Keratinocyte (primary cell): ENCODE measurements at regions not wholly inside any gene's neighbourhood (a gene's known extent, or its start where the extent isn't known, plus 50 kb on each side); places are given as distances from the start of the nearest gene placed in this dataset.

Experiments
- EZH2 ChIP-seq: IDR thresholded peaks from one replicate; pipeline ENCODE4 v1.6.1; 2012; ENCODE audit warnings: inconsistent platforms, mild to moderate bottlenecking, low read length, moderate library complexity
- TF ChIP-seq, protein P1 (sequence below), 3 experiments: IDR thresholded peaks in 1 of 3; conservative IDR thresholded peaks in 1 of 3; optimal IDR thresholded peaks in 1 of 3; 2 replicates in 2 of 3; 3 replicates in 1 of 3; pipeline versions ENCODE3 to v1.5.1; 2011; ENCODE audit warnings: low read length in 3 of 3, mild to moderate bottlenecking in 3 of 3, moderate library complexity in 2 of 3, control low read depth in 1 of 3, inconsistent platforms in 1 of 3; ENCODE audit not compliant: insufficient read depth in 2 of 3; ENCODE audit errors: extremely low read depth in 1 of 3

DNA sequence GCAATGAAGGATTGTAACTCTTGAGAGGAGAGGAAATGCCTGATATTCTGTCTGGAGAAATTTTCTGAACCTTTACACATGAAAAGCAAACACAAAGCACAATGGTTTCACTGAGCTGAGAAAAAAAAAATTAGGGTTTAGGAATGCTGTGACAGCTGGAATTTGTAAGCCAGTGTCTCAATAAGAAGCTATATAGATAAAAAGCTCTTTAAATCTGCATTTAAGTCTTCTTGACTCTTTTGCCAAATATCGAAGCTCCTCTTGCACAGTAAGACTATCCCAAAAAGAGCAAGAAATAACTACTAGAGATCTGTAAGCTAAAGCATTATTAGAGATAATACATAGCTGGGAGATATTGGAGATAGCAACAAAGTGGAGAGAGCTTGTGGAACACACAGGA is 1334.0 kb upstream of the CITED2 start:
- TF ChIP-seq, protein P1, sequence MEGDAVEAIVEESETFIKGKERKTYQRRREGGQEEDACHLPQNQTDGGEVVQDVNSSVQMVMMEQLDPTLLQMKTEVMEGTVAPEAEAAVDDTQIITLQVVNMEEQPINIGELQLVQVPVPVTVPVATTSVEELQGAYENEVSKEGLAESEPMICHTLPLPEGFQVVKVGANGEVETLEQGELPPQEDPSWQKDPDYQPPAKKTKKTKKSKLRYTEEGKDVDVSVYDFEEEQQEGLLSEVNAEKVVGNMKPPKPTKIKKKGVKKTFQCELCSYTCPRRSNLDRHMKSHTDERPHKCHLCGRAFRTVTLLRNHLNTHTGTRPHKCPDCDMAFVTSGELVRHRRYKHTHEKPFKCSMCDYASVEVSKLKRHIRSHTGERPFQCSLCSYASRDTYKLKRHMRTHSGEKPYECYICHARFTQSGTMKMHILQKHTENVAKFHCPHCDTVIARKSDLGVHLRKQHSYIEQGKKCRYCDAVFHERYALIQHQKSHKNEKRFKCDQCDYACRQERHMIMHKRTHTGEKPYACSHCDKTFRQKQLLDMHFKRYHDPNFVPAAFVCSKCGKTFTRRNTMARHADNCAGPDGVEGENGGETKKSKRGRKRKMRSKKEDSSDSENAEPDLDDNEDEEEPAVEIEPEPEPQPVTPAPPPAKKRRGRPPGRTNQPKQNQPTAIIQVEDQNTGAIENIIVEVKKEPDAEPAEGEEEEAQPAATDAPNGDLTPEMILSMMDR (optimal IDR thresholded peaks at IDR 0.05 in 1 of 3, IDR thresholded peaks at IDR 0.05 in 1 of 3, conservative IDR thresholded peaks at IDR 0.05 in 1 of 3; ENCODE audit: extremely low read depth in 1 of 3, insufficient read depth in 2 of 3, low read length in 3 of 3) = no peak
- no peak for TF ChIP-seq EZH2
